Thyroid gland (tissue), 4 donors: ENCODE measurements at regions not wholly inside any gene's neighbourhood (a gene's known extent, or its start where the extent isn't known, plus 50 kb on each side); places are given as distances from the start of the nearest gene placed in this dataset.

Experiments used
- DNase-seq, 2 donors: peaks; one replicate each; pipeline ENCODE4 v3.0.0-alpha.2; 2019
- H3K27ac ChIP-seq, 3 donors: fragments of 200-600 bp; sonication (generic); 1 replicate in 2 of 3; 2 replicates in 1 of 3; pipeline ENCODE4 v1.5.1; 2016 to 2019; ENCODE audit warnings: mild to moderate bottlenecking in 1 of 3, moderate library complexity in 1 of 3
- H3K27me3 ChIP-seq: fragments of 200-600 bp; sonication (generic); one replicate; pipeline ENCODE4 v1.5.1; 2019
- H3K36me3 ChIP-seq, 2 donors: fragments of 200-600 bp; sonication (generic); one replicate each; pipeline ENCODE4 v1.5.1; 2016 to 2019
- H3K4me1 ChIP-seq, 2 donors: fragments of 200-600 bp; sonication (generic); one replicate each; pipeline ENCODE4 v1.5.1; 2017 to 2019
- H3K4me3 ChIP-seq, 3 donors: fragments of 200-600 bp; sonication (generic); replicated peaks in 1 of 3; 1 replicate in 2 of 3; 2 replicates in 1 of 3; pipeline ENCODE4 v1.5.1; 2016; ENCODE audit warnings: mild to moderate bottlenecking in 1 of 3
- H3K9me3 ChIP-seq: fragments of 200-600 bp; sonication (generic); one replicate; pipeline ENCODE4 v1.5.1; 2017
- CTCF ChIP-seq, 6 experiments: fragments of 200-600 bp in 3 of 6; fragments of 450-650 bp in 3 of 6; sonication (generic) in 3 of 6; IDR thresholded peaks; one replicate each; pipeline ENCODE4 v1.5.1; 2016 to 2019; ENCODE audit warnings: antibody characterized with exemption in 6 of 6, mild to moderate bottlenecking in 2 of 6, inconsistent platforms in 1 of 6, moderate library complexity in 1 of 6
- POLR2A ChIP-seq, 2 donors: fragments of 450-650 bp; IDR thresholded peaks; one replicate each; pipeline ENCODE4 v1.6.1; 2017; ENCODE audit warnings: antibody characterized with exemption in 2 of 2, mild to moderate bottlenecking in 2 of 2, moderate library complexity in 1 of 2
- WGBS, 2 donors: methylation state at CpG; one replicate each; pipeline ENCODE4 v1.1.5; 2017; 5-methylcytosine and 5-hydroxymethylcytosine counted together
- intact Hi-C: fragments of 100-400 bp; cut with DNase I; formaldehyde crosslinking; loops from one replicate; pipeline ENCODE4 v1.15.1; 2023

GRCh38 chr2:13611939-13612338 is 895.2 kb downstream of the TRIB2 start:
- no peaks in the 10 kb centered on the region for H3K4me1 ChIP-seq
- no peaks in the 10 kb centered on the region for H3K27me3 ChIP-seq
- no peak overlapping the region for H3K4me3 ChIP-seq
- H3K9me3 ChIP-seq: no peaks in the 10 kb centered on the region
- 3 to 4% methylated on average over 1 of the region's 1 CpG for WGBS, 2 donors
- DNase-seq: no peak
- no peaks in the 10 kb centered on the region for H3K36me3 ChIP-seq
- TF ChIP-seq POLR2A (IDR thresholded peaks at IDR 0.05) (no peak), CTCF (IDR thresholded peaks at IDR 0.05) (no peak)
- intact Hi-C loops: no loop called here
- no peak overlapping the region for H3K27ac ChIP-seq

DNA sequence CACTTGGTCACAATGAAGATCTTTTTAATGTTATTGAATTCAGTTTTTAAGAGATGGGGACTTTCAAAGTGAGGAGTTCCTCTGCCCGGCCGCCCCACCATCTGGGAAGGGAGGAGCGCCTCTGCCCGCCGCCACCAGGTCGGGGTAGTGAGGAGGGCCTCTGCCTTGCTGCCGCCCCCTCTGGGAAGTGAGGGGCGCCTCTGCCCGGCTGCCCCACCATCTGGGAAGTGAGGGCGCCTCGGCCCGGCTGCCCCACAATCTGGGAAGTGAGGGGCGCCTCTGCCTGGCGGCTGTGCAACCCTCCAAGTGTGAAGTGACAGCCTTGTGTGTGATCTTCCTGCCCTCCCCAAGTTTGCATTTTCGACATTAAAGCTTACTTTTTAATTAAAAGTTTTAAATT is 899.3 kb downstream of the TRIB2 start:
- TF ChIP-seq POLR2A (IDR thresholded peaks at IDR 0.05) (no peak), CTCF (IDR thresholded peaks at IDR 0.05) (no peak)
- no peak overlapping the region for H3K4me3 ChIP-seq
- no peak overlapping the region for H3K27ac ChIP-seq
- H3K36me3 ChIP-seq: no peaks in the 10 kb centered on the region
- WGBS, 2 donors: 90 to 92% methylated on average over 9 to 15 of the region's 15 CpGs
- intact Hi-C loops: no loop called here
- H3K27me3 ChIP-seq: no peaks in the 10 kb centered on the region
- no peaks in the 10 kb centered on the region for H3K4me1 ChIP-seq
- H3K9me3 ChIP-seq: no peaks in the 10 kb centered on the region
- no peak for DNase-seq

- intact Hi-C loops: no loop called here
- Histone ChIP-seq H3K27me3 (no peaks in the 10 kb centered on the region), H3K27ac (no peak overlapping the region), H3K9me3 (no peaks in the 10 kb centered on the region), H3K36me3 (no peaks in the 10 kb centered on the region), H3K4me3 (no peak overlapping the region), H3K4me1 (no peaks in the 10 kb centered on the region)
- WGBS, 2 donors: 78 to 79% methylated on average over 5 of the region's 5 CpGs
- DNase-seq: no peak
- TF ChIP-seq POLR2A (IDR thresholded peaks at IDR 0.05) (no peak), CTCF (IDR thresholded peaks at IDR 0.05) (no peak)
Measured at GRCh38 chr2:13616616-13617015, 899.9 kb downstream of the TRIB2 start.

DNA sequence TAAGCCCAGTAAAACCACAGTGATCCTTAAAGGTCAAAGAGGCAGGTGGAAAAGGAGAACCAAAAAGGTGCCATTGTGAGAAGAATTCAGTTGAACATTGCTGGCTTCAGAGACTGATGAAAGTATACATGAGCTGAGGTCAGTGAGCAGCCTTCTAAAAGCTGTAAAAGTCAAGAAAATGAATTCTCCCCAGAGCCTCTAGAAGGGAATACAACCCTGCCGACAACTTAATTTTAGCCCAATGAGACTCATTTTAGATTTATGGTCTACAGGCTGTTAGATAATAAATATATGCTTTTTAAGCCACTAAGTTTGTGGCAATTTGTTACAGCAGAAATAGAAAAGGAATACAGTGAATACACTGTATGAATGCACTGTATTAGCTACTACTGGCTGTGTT is 911.4 kb downstream of the TRIB2 start:
- no peak for DNase-seq
- Histone ChIP-seq H3K27ac (no peak overlapping the region), H3K27me3 (no peaks in the 10 kb centered on the region), H3K36me3 (no peaks in the 10 kb centered on the region), H3K4me3 (no peak overlapping the region), H3K9me3 (no peaks in the 10 kb centered on the region), H3K4me1 (no peaks in the 10 kb centered on the region)
- WGBS, 2 donors: 71 to 82% methylated on average over 1 of the region's 1 CpG
- intact Hi-C loops: no loop called here
- TF ChIP-seq POLR2A (IDR thresholded peaks at IDR 0.05) (no peak), CTCF (IDR thresholded peaks at IDR 0.05) (no peak)

DNA sequence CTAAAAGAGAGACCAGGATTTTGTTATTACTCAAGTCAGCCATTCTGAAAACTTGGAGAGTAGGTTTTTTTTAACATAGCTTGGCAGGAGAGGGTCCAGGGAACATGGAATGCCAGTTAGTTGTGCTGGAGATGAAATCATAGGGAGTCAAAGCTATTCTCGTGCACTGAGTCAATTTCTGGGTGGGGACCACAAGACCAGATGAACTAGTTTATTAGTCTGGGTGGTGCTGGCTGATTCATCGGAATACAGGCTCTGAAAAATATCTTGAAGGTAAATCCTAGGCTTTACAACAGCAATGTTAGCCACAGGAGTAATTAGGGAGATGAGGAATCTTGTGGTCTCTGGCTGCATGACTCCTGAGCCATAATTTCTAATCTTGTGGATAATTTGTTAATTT is 921.4 kb downstream of the TRIB2 start:
- no peaks in the 10 kb centered on the region for H3K4me1 ChIP-seq
- DNase-seq: no peak
- H3K27me3 ChIP-seq: no peaks in the 10 kb centered on the region
- intact Hi-C loops: no loop called here
- no peak overlapping the region for H3K27ac ChIP-seq
- H3K9me3 ChIP-seq: no peaks in the 10 kb centered on the region
- H3K36me3 ChIP-seq: no peaks in the 10 kb centered on the region
- TF ChIP-seq POLR2A (IDR thresholded peaks at IDR 0.05): no peak
- TF ChIP-seq CTCF (IDR thresholded peaks at IDR 0.05): no peak
- WGBS, 2 donors: 68 to 78% methylated on average over 2 of the region's 2 CpGs
- no peak overlapping the region for H3K4me3 ChIP-seq
